Omental fat pad (tissue), 3 donors: ENCODE measurements at regions not wholly inside any gene's neighbourhood (a gene's known extent, or its start where the extent isn't known, plus 50 kb on each side); places are given as distances from the start of the nearest gene placed in this dataset.

Source experiments
- ATAC-seq: fragments of 150-250 bp; one replicate; pipeline ENCODE4 v1.9.1; 2016; ENCODE audit warnings: mild to moderate bottlenecking, moderate library complexity; ENCODE audit not compliant: low FRiP score
- DNase-seq: peaks from one replicate; pipeline ENCODE4 v3.0.0-alpha.2; 2019; ENCODE audit warnings: low spot score
- CTCF ChIP-seq, 3 donors: fragments of 450-650 bp; IDR thresholded peaks; one replicate each; pipeline ENCODE4 v1.5.1; 2016 to 2017; ENCODE audit warnings: antibody characterized with exemption in 3 of 3, mild to moderate bottlenecking in 3 of 3, moderate library complexity in 2 of 3

GRCh38 chr11:110901441-110901840 is 189.2 kb upstream of the ARHGAP20 start:
- DNase-seq (no peak), ATAC-seq (no peak)
- no peak for TF ChIP-seq CTCF (IDR thresholded peaks at IDR 0.05)

- no peak for TF ChIP-seq CTCF (IDR thresholded peaks at IDR 0.05)
- no peak for DNase-seq
- no peak for ATAC-seq
Measured at GRCh38 chr11:110900426-110900825, 188.2 kb upstream of the ARHGAP20 start.

GRCh38 chr11:110897035-110897434 is 184.8 kb upstream of the ARHGAP20 start:
- no peak for TF ChIP-seq CTCF (IDR thresholded peaks at IDR 0.05)
- no peak for DNase-seq
- no peak for ATAC-seq

GRCh38 chr11:110896358-110896757 is 184.1 kb upstream of the ARHGAP20 start:
- ATAC-seq (peak; percentile 43), DNase-seq (no peak)
- no peak for TF ChIP-seq CTCF (IDR thresholded peaks at IDR 0.05)

- TF ChIP-seq CTCF (IDR thresholded peaks at IDR 0.05) = no peak
- ATAC-seq (no peak), DNase-seq (no peak)
Measured at GRCh38 chr11:110894224-110894623, 182.0 kb upstream of the ARHGAP20 start.

GRCh38 chr11:110892741-110893285 is 180.6 kb upstream of the ARHGAP20 start:
- TF ChIP-seq CTCF (IDR thresholded peaks at IDR 0.05) = no peak
- DNase-seq = no peak
- peak; percentile 67 for ATAC-seq

GRCh38 chr11:110891411-110891810 is 179.2 kb upstream of the ARHGAP20 start:
- ATAC-seq (peak; percentile 43), DNase-seq (no peak)
- TF ChIP-seq CTCF (IDR thresholded peaks at IDR 0.05) = no peak
